ENCODE measurements at regions not wholly inside any gene's neighbourhood (a gene's known extent, or its start where the extent isn't known, plus 50 kb on each side); places are given as distances from the start of the nearest gene placed in this dataset.

DNA sequence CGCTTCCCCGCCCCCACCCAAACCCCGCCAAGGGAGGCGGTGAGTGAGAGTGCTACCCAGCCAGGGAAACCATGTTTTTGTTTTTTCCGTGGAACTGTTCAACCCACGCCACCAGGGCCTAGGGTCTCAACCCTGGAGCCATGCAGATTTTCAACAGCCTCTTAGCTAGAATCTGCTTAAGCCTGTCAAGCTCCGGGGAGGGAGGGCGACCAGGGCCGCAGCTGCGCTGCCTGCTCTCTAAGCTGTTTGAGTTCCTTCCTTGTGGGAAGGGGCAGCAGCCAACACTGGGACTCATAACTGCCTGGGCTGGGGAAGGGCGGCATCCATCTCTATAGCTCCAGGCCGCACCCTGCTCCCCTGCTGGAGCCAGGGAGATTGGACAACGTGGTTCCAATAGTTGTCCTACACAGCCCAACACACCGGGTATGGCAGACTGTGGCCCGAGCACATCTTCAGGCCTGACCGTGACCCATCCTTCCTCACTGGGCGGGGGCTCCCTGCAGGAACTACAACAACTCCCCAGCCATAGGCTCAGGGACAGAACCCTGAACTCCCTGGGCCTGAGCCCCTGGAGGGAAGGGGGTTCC is 1065.7 kb upstream of the MANEA start:
- DNase-seq, result no peak

DNA sequence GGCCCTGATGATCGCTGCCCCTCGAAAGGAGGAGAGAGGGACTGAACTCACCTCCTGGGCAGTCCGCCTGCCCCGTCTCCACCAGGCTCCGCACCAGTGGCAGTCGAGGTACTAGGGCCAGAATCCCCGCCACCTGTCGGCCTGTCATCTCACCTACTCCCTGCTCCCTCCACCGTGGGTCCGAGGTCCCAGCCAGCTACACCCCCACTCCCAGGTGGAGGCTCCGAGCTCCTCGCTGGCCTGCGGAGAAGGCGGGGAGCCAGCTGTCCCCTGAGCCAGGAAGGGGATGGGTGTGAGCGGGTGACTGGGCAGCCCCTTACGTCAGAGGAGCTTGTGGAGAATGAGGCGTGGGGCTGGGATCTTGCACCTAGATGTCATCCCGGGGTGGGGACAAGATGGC is 1066.5 kb upstream of the MANEA start:
- DNase-seq, result no peak

DNA sequence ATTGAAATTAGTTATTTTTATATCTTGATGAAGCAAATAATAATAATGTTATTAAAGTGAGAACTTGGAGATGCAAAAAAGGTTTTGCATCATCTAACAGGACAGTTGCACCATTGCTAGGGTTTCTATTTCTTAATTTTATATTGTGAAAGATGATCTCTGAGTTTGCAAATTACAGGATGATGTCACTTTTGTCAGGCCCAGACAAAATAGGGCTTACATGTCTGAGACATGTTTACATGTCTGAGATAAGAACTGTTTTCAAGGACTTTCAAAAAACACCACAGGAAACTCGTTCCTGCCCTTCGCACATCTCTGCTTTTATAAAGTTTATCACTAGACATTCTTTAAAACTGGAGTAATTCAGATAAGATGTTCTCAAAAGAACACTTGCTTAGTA is 1075.8 kb upstream of the MANEA start:
- DNase-seq, result no peak

DNA sequence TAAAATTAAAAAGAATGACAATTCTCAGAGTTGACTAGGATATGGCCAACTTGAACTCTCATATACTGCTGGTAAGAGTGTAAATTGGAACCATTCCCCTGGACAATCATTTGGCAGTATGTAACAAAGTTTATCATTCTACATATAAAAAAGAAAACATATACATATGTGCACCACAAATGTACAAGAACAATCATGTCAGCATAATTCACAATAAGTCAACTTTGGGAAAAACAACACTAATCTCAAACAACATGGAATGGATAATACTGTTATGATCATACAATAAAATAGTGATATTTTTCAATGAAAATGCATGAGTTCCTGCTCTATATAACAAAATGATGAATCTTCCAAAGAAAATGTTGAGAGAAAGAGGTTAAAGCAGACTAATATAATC is 1078.7 kb upstream of the EPHA7 start:
- no peak for DNase-seq

DNA sequence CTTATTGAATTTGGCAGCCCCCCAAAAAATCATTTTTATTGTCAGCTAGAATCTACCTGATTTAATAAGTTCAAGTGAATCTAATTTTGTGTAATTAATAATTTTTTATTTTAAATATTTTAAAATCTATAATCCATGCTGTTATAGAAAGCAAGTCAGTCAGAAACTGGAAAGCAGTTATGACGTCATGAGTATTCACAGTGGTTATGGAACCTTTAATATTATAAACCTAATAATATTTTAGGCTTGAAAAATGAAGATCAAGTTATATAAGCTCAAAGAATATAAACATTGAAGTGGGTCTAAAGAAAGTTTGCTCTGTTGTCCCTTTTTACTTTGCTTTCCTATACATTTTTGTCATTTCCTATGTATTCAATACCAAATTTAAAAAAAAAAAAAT is 1075.1 kb upstream of the EPHA7 start:
- no peak for DNase-seq

DNA sequence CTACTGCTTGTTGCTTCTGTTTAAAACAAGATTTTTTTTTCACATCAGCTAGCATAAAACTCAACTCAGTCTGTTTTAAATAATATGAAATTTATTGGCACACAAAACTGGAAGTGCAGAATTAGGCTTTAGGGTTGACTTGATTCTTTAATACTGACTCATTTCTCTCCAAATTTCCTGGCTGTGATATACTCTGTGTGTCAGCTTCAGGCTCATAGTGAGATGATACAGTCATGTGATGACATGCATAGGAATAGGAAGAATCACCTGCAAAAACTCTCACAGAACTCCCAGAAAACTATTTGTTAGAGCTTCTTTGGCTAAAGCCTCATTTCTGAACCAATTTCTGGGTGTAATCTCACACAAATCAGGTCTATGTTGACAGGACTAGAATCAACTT is 1068.0 kb upstream of the EPHA7 start:
- no peak for DNase-seq

DNA sequence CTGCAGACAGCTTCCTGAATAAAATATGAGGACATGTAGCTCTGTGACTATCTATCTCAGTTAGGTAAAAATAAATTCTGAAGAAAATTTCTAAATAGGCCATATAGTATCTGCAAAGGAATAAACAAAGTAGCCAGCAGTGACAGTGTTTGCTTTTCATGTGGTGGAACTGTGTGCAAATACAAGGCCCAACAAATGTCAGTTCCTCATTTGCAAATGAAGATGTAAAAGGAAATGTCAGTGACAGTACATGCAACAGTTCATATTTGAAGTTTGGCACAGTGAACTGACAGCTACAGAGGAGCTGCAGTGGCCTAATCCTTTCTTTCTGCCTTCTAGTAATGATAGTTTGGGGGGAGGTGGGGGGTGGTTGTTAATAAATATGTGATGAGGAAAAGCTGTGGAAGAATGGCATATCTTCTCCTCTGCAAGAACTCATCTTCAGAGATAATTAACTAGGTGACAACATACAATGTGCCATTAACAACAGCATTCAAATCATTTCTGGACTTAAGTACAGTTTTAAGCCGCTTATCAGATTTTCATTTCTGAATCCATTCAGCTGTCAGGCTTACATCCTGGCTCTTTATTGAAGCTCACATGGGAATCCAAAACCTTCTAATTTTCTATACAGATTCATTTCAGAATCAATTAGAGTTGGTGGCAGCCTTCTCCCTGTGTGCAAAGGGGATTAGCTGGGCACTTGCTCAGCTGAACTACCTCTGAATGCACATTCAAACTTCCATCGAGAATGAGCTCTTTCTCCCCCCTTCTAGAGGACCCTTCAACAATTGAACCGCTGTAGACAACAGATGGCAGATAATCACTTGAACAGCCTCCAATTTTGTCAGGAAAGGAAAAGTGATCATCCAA is 1059.0 kb upstream of the EPHA7 start:
- DNase-seq, result peak; percentile 97

DNA sequence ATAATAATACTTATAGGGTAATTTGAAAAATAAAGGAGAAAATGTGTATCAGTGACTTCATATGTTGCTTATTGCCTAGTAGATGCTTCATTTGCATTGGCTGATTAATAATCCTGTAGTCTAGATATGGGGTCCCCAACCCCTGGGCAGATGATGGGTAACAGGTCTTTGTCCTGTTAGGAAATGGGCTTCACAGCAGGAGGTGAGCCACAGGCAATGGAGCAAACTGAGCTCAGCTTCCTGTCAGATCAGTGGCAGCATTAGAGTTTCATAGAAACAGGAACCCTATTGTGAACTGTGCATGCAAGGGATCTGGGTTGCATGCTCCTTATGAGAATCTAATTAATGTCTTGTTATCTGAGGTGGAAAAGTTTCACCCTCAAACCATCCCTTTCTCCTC is 1049.5 kb upstream of the EPHA7 start:
- no peak for DNase-seq

DNA sequence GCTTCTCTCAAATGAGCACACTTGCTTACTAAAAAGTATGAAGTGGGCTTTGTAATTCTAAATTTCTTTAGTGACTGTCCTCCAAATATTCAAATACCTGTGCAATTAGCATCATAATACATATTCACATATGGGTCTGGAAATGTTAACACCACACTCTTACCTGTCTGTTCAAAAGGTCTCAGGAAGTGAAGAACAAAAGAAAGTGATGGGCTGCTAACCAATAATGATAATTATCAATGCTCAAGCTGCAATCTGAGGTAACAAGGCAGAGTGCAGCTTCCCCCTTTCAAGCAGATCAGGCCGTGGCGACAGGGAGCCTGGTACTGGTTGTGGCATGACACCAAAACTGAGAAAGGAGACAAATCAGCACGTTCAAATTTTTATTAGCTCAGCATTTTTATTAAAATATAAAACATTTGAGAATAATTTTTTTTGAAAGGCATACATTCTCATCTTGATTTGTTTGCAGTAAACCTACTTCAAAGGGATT is 1044.7 kb upstream of the EPHA7 start:
- no peak for DNase-seq

DNA sequence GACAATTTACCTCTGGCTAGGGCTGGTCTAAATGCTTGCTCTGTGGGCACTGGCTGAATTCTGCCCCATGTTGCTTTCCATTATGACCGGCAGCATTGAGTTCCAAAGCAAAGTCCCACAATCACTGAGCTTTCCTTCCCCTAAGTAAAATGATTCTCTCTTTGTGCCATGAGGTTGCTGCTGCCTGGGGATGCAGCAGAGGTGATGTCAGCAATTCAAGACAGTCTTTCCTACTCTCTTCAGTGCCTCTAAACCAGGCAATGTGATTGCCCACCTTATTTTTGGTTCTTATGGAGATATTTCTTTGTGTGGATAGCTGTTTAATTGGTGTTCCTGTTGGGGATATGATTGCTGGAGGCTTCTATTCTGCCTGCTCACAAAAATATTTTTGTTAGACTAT is 1043.9 kb upstream of the EPHA7 start:
- no peak for DNase-seq

DNA sequence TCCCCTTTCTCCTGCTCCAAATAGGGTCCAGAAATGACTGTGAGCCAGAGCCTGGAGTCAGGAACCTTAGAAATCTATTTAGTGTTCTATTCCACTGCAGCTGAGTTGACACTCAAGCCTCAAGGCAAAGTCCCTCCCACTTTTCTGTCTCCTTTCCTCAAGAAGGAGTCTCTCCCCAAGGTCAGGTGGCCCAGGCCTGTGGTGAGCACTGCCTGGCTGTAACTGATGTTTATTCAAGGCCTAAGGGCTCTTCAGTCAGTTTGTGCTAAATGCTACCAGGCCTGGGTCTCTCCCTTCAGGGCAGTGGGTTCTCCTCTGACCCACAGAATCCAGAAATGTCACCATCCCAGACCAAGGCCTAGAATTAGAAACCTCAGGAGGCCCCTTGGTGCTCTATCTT is 1042.9 kb upstream of the EPHA7 start:
- DNase-seq, result no peak

DNA sequence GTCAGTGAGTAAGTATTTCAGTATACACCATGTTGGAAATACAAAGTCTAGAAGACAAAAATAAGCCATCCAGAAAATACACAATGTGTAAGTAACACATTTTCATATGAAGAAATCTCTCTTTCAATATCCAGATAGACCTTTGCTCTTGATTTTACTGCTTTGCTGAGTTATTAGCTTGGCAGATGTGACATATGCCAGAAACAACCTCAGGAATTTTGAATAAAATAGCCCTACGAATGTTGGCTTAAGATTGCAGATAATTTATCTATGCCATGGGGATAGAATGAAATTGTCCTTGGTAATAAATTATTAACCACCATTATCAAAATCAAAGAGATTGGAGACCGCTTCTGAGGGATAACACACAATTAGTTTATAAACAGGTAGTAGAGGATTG is 1036.9 kb upstream of the EPHA7 start:
- DNase-seq, result no peak

DNA sequence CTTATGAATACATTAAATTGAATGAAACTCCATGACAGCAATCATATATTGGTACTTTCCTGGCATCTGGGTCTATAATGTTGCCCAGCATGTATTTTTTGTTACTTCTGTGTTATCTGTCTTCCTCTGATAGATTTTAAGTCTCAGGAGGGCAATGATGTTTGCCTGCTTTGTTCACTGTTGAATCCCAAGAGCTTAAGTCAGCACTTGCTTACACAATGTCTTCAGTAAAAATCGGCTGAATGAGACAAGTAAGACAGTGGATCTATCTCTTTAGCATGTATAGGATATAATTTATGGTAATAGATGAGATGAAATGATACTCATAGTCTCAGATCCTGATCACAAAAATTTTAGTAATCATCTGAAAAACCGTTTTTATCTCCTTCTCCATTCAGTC is 1034.9 kb upstream of the EPHA7 start:
- no peak for DNase-seq

DNA sequence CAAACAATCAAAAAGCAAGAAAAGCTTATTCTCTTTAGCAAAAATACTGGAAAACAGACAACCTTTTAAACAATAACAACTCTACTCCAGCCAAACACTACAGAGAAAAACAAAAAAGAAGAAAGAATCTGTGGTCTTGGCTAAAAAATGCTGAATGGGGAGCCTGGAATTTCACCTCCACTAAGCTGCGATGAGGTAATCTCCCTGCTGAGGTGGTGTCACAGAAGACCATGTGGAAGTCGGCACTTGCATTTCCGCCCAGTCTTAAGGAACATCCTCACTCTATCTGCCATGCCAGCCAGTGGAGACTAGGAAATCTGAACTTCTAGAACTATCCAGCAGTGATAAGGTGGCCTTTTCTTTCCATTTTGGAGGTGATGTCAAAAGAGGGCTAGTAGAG is 1026.8 kb upstream of the EPHA7 start:
- DNase-seq, result no peak

DNA sequence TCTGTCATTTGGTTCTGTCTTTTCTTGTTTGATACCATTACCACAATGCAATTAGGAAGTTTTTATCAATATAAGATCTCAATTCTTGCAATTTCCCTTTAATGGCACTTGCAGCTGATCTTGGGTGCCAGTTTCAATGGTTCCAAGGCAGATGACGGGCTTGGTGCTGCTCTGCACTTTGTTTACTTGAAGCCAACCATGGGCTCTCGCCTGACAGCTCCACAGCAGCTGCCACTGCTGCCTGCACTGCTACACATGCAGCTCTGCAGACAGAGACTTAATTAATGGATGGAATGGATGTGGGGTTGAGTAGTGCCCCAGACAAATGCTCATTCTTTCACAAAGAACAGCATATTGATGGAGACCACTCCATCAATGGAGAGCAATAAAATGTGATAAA is 1024.3 kb upstream of the EPHA7 start:
- no peak for DNase-seq

DNA sequence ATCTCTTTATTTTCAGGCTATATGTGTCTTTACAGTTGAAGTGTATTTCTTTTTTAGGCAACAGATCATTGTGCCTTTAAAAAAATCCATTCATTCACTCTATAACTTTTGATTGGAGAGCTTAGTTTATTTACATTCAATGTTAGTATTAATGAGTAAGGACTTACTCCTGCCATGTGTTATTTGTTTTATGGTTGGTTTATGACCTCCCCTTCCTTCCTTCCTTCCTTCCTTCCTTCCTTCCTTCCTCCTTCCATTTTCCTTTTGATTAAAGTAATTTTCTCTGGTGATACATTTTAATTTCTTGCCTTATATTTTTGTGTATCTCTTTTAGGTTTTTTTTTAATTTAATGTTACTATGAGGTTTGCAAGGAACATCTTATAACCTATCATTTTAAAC is 1005.3 kb upstream of the EPHA7 start:
- DNase-seq, result no peak

DNA sequence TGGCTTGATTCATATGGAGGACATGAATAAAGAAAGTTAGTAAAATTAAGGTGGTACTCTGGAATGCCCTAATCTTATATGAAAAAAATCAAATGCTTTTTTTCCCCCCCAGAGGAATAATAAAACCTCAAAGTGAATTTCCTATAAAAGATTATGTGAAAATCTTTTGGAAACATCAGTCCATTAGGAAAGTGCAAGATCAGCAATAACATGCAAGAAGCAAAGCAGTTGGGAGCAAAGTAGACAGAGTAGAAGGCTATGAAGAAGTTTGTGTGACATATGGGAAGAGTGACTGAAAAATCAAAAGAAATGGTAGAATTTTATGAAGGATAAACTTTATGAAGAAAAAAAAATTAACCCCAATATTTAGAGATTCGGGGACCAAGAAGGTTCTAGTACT is 998.0 kb upstream of the EPHA7 start:
- DNase-seq, result no peak

DNA sequence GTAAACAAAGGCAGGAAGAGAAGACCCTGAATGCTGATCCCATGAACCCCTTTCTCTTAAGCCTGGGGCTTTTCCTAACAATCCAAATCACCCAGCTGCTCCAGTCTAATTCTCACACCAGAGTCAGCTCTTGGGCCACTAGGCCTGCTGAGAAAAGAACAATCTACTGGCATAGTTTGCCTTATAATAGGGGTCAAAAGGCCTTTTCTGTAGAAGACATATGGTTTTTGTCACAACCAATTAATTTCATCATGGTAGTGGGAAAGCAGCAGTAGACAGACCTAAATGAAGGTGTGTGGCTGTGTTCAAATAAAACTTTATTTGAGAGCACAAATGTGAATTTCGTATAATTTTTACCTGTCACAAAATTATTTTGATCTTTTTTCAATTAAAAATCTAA is 994.7 kb upstream of the EPHA7 start:
- no peak for DNase-seq

DNA sequence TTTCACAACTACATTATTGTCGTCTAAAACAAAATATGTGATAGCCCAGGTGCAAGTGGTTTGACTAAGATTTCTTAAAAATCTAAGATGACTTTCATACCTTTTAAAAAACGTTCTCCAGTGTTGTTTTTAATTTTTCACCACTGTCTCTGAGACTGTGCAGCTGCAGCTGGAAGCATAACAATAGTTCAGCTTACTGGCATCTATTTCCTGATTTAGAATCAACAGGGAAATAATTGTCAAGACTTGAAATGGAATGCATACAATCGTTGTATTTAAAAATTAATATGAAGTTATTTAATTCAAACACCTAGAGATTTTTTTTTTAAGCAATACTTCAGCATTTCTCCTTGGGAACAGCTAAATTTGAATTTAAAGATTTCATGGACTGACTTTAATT is 982.0 kb upstream of the EPHA7 start:
- DNase-seq, result no peak

DNA sequence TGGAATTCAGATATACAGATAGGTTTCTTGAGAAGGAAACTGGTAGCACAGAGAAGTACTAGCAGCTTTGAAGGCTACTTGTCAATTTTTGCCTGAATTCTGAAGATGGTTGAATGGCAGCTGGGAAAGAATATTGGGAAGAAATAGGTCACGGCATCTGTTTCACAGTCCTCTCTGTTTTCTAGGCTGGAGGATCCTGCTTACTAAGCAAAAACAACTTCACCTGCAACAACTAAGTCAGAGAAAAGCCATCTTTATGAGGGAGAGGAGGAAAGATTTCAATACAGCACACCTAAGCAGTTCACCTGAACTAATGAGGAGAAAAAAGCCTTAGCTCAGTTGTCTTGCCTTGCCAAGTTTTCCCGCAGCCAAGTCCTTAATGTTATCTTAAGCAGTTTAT is 975.5 kb upstream of the EPHA7 start:
- no peak for DNase-seq

DNA sequence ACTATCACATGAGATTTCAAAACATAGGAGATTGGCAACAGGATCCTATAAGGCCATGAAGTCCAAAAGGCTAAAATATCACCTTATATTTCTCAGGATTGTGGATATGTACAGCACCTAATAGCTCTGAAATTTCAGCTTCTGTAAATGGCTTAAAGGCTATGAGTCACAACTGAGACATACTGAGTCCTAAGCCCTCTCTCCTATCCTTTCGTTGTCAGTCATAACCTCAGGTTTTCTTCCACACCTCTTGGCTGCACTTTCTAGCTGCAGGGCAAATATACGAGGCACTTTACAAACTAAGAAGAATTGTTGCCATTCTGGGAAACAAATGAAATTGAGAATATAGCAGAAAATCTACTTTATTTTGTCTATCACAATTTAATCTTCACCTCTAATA is 969.9 kb upstream of the EPHA7 start:
- no peak for DNase-seq

DNA sequence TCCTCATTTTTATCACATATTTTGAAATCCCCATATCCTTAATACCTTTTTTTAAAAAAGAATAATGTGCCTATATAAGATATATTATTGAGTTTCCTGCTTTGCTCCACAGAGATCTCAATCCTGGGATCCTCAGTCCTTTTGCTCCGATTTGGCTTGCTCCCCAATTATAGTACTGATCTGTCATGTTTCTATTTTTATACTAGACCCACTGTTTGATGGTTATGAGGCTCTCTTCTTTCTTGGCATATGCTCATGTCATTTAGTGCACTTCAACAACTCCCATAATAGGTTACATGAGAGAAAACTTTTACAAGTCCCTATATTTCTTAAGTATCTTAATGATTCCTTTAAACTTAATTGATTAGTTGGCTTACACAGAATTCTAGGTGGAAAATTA is 958.5 kb upstream of the EPHA7 start:
- DNase-seq, result no peak

DNA sequence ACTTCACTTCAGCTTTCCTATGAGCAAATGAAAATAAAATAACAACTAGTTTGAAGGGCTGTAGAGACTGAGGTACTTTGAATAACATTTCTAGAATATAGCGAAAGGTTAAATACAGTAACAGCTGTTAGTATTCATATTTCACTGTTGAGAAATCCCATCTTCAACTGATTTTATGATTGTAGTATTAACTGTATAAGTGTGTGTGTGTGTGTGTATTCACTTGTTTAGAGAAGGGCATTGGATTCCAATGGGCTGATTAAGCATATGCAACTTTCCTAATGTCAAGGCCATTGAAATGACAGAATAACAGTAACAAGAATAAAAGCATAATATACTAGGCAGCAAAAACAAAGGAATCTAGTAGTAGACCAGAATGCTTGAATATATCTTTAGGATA is 957.5 kb upstream of the EPHA7 start:
- no peak for DNase-seq

DNA sequence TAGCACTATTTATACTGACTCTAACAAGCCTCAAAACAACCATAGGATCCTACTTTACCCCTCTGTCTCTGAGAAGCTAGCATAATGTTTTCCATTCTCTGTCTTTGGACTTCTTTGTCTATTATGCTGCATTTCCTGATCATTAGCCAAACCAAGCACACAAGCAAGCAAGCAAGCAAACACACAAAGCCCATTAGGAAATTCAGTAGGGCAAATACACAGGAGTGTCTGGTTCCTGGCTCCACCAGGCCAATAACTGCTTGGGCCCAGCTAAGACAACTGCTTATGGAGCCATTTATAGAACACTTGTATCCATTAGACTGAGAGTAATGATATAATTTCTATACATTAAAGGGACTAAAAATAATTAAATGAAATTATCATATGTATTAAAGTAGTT is 952.9 kb upstream of the EPHA7 start:
- DNase-seq, result no peak

DNA sequence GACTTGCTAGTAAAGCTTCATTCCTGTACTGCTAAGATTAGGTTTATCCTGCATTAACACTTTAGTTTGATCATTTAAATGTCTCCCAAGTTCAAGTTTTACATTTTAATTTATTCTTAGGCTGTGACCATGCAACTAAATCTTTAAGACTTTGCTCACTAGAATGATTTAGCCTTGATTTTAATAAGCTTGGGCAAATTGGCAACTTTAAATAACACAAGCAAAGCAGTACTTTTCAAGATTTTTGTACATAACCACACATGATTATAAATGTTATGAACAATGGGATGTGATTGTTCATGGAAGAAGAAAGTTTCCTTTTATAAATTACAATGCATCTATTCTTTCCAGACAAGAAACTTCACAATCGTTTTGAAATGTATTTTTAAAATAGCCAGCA is 948.0 kb upstream of the EPHA7 start:
- DNase-seq, result no peak

All from NCI-H526 treated with DMSO at 0.1 percent for 48 hours (cell line).